ENCODE measurements at regions not wholly inside any gene's neighbourhood (a gene's known extent, or its start where the extent isn't known, plus 50 kb on each side); places are given as distances from the start of the nearest gene placed in this dataset.

- TF ChIP-seq CTCF (IDR thresholded peaks at IDR 0.05) (no peak), POLR2AphosphoS5 (IDR thresholded peaks at IDR 0.05) (no peak), POLR2A (IDR thresholded peaks at IDR 0.05) (no peak), EP300 (IDR thresholded peaks at IDR 0.05) (no peak)
- WGBS, 2 donors (ENCODE audit: low coverage in 1 of 2): 7 to 39% methylated on average over 1 to 2 of the region's 2 CpGs
- Histone ChIP-seq H3K27ac (no peak overlapping the region), H3K27me3 (peaks cover 19% of the 10 kb centered on the region), H3K4me3 (no peak overlapping the region), H3K9me3 (no peaks in the 10 kb centered on the region), H3K4me1 (peaks cover 0 to 12% (median 5%) of the 10 kb centered on the region in 3 donors), H3K36me3 (no peaks in the 10 kb centered on the region)
- ATAC-seq: no peak
Observed at GRCh38 chr11:45344028-45344427, 57.9 kb upstream of the SYT13 start.

- TF ChIP-seq CTCF (IDR thresholded peaks at IDR 0.05) (no peak), POLR2AphosphoS5 (IDR thresholded peaks at IDR 0.05) (no peak), POLR2A (IDR thresholded peaks at IDR 0.05) (no peak), EP300 (IDR thresholded peaks at IDR 0.05) (no peak)
- no peak overlapping the region for H3K27ac ChIP-seq
Observed at GRCh38 chr11:45343444-45343843, 57.3 kb upstream of the SYT13 start.

GRCh38 chr11:45341372-45341771 lies 55.2 kb upstream of the SYT13 start:
- no peak for ATAC-seq
- no peaks in the 10 kb centered on the region for H3K9me3 ChIP-seq
- peaks cover 31% of the 10 kb centered on the region for H3K27me3 ChIP-seq
- no peak overlapping the region for H3K4me3 ChIP-seq
- WGBS, 2 donors (ENCODE audit: low coverage in 1 of 2): 90 to 94% methylated on average over 7 of the region's 7 CpGs
- H3K36me3 ChIP-seq: no peaks in the 10 kb centered on the region
- H3K4me1 ChIP-seq: peaks cover 0 to 12% (median 5%) of the 10 kb centered on the region in 3 donors
- TF ChIP-seq POLR2AphosphoS5 (IDR thresholded peaks at IDR 0.05) (no peak), EP300 (IDR thresholded peaks at IDR 0.05) (no peak), POLR2A (IDR thresholded peaks at IDR 0.05) (no peak), CTCF (IDR thresholded peaks at IDR 0.05) (no peak)
- H3K27ac ChIP-seq: no peak overlapping the region

More at GRCh38 chr11:45343444-45343843, 57.3 kb upstream of the SYT13 start:
- H3K27me3 ChIP-seq: peaks cover 24% of the 10 kb centered on the region
- H3K4me1 ChIP-seq: peaks cover 0 to 12% (median 5%) of the 10 kb centered on the region in 3 donors
- H3K9me3 ChIP-seq: no peaks in the 10 kb centered on the region
- no peak for ATAC-seq
- no peak overlapping the region for H3K4me3 ChIP-seq
- no peaks in the 10 kb centered on the region for H3K36me3 ChIP-seq

GRCh38 chr11:45339729-45340519 lies 53.8 kb upstream of the SYT13 start:
- Histone ChIP-seq H3K36me3 (no peaks in the 10 kb centered on the region), H3K4me1 (peaks cover 0 to 12% (median 5%) of the 10 kb centered on the region in 3 donors), H3K4me3 (peak overlapping the region in 1 of 2 donors; percentile 21), H3K9me3 (no peaks in the 10 kb centered on the region), H3K27me3 (peaks cover 31% of the 10 kb centered on the region), H3K27ac (no peak overlapping the region)
- 11 to 22% methylated on average over 14 to 26 of the region's 26 CpGs for WGBS, 2 donors (ENCODE audit: low coverage in 1 of 2)
- TF ChIP-seq EP300 (IDR thresholded peaks at IDR 0.05) (no peak), CTCF (IDR thresholded peaks at IDR 0.05) (peak; percentile 81 to 92 (median 88))
- ATAC-seq: peak; percentile 91

Measured in gastroesophageal sphincter (tissue), 4 donors.